ENCODE measurements at regions not wholly inside any gene's neighbourhood (a gene's known extent, or its start where the extent isn't known, plus 50 kb on each side); places are given as distances from the start of the nearest gene placed in this dataset.
A peak's percentile ranks its signal among the peaks of the same experiment; 100 is the strongest.
"Not testable (repeated sequence)": the region's sequence is repeated elsewhere in the genome, so short reads cannot be mapped to it uniquely, and the experiment has no call there.

- DNase-seq (ENCODE audit: low read depth in 2 of 2) = peak; percentile 4 to 5
These were observed 68.6 kb upstream of the USP15 start for GRCh38 chr12:62191491-62192179.

GRCh38 chr12:62192180-62192902 is 67.9 kb upstream of the USP15 start:
- DNase-seq (ENCODE audit: low read depth in 2 of 2) = peak; percentile 10 to 33

GRCh38 chr12:62192903-62193250 is 67.3 kb upstream of the USP15 start:
- DNase-seq (ENCODE audit: low read depth in 2 of 2) = no peak

- DNase-seq (ENCODE audit: low read depth in 2 of 2) = no peak
These were observed 66.2 kb upstream of the USP15 start for GRCh38 chr12:62194031-62194430.

GRCh38 chr12:62194616-62195015 is 65.6 kb upstream of the USP15 start:
- no peak for DNase-seq (ENCODE audit: low read depth in 2 of 2)

- DNase-seq (ENCODE audit: low read depth in 2 of 2) = no peak
These were observed 64.1 kb upstream of the USP15 start for GRCh38 chr12:62196146-62196545.

GRCh38 chr12:62202861-62203260 is 57.3 kb upstream of the USP15 start:
- DNase-seq (ENCODE audit: low read depth in 2 of 2) = not testable (repeated sequence)

DNA sequence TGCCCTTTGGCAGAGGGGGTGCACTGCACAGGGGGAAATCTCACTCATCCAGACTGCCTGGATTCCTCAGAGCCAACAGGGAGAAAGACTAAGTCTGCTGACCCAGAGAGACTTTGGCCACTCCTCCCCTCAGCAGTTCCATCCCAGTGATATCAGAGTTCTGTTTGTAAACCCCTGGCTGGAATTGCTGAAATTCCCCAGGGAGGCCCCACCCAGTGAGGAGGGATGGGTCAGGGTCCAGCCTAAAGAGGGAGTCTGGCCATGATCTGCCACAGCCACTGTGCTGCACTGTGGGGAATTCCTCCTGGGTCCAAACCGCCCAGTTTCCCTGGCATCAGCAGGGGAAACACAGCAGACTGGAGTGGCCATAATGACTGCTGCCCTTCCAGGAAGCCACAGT is 54.9 kb upstream of the USP15 start:
- DNase-seq (ENCODE audit: low read depth in 2 of 2) = no peak

- DNase-seq (ENCODE audit: low read depth in 2 of 2) = no peak
These were observed 53.0 kb upstream of the USP15 start for GRCh38 chr12:62207248-62207647.
